ENCODE measurements at regions not wholly inside any gene's neighbourhood (a gene's known extent, or its start where the extent isn't known, plus 50 kb on each side); places are given as distances from the start of the nearest gene placed in this dataset.
A peak's percentile ranks its signal among the peaks of the same experiment; 100 is the strongest.

DNA sequence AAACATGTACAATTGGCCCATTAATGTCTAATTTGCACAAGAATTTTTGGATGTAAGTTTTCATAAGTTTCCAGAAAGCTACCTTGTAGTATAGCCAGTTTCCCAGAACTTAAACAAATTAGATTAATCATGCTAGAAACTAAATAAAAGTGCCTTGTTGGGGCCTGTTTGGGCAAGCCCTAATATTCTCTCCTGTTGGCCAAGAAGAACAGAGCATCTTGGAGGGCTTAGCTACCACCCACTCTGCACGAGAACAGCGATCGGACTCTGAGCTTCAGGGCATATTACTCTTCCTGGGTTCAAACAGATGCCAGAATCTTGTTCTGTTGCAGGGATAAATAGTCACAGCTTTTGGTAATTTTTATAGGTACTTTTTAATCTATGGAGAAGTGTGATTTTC is 88.2 kb downstream of the GAS1 start:
- no peak for ATAC-seq (ENCODE audit: low FRiP score in 2 of 2)

GRCh38 chr9:86858009-86858408 is 89.3 kb downstream of the GAS1 start:
- DNase-seq (no peak), ATAC-seq (ENCODE audit: low FRiP score in 2 of 2) (no peak)
- no peak overlapping the region for H3K4me3 ChIP-seq
- TF ChIP-seq, protein P1, sequence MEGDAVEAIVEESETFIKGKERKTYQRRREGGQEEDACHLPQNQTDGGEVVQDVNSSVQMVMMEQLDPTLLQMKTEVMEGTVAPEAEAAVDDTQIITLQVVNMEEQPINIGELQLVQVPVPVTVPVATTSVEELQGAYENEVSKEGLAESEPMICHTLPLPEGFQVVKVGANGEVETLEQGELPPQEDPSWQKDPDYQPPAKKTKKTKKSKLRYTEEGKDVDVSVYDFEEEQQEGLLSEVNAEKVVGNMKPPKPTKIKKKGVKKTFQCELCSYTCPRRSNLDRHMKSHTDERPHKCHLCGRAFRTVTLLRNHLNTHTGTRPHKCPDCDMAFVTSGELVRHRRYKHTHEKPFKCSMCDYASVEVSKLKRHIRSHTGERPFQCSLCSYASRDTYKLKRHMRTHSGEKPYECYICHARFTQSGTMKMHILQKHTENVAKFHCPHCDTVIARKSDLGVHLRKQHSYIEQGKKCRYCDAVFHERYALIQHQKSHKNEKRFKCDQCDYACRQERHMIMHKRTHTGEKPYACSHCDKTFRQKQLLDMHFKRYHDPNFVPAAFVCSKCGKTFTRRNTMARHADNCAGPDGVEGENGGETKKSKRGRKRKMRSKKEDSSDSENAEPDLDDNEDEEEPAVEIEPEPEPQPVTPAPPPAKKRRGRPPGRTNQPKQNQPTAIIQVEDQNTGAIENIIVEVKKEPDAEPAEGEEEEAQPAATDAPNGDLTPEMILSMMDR (IDR thresholded peaks at IDR 0.05): no peak
- TF ChIP-seq POLR2AphosphoS5 (IDR thresholded peaks at IDR 0.05) (no peak), POLR2A (IDR thresholded peaks at IDR 0.05) (no peak), EP300 (IDR thresholded peaks at IDR 0.05) (no peak)
- no peaks in the 10 kb centered on the region for H3K27me3 ChIP-seq
- 67 to 78% methylated on average over 1 of the region's 1 CpG for WGBS, 2 donors
- H3K36me3 ChIP-seq: no peaks in the 10 kb centered on the region
- H3K27ac ChIP-seq: no peak overlapping the region
- H3K9me3 ChIP-seq: no peaks in the 10 kb centered on the region
- no peaks in the 10 kb centered on the region for H3K4me1 ChIP-seq

More for the DNA sequence above, 88.2 kb downstream of the GAS1 start:
- Histone ChIP-seq H3K4me1 (no peaks in the 10 kb centered on the region), H3K9me3 (no peaks in the 10 kb centered on the region), H3K4me3 (no peak overlapping the region), H3K27ac (no peak overlapping the region), H3K36me3 (no peaks in the 10 kb centered on the region), H3K27me3 (no peaks in the 10 kb centered on the region)
- DNase-seq: no peak
- TF ChIP-seq, protein P1 (IDR thresholded peaks at IDR 0.05): no peak
- TF ChIP-seq EP300 (IDR thresholded peaks at IDR 0.05): no peak
- WGBS, 2 donors: 91 to 97% methylated on average over 3 of the region's 3 CpGs

GRCh38 chr9:86856259-86856658 is 91.0 kb downstream of the GAS1 start:
- Histone ChIP-seq H3K4me3 (no peak overlapping the region), H3K27ac (no peak overlapping the region), H3K4me1 (no peaks in the 10 kb centered on the region), H3K9me3 (no peaks in the 10 kb centered on the region), H3K27me3 (no peaks in the 10 kb centered on the region), H3K36me3 (no peaks in the 10 kb centered on the region)
- DNase-seq: no peak
- ATAC-seq (ENCODE audit: low FRiP score in 2 of 2): no peak
- 85 to 92% methylated on average over 3 of the region's 3 CpGs for WGBS, 2 donors
- TF ChIP-seq POLR2AphosphoS5 (IDR thresholded peaks at IDR 0.05) (no peak), POLR2A (IDR thresholded peaks at IDR 0.05) (no peak), EP300 (IDR thresholded peaks at IDR 0.05) (no peak)
- TF ChIP-seq, protein P1 (IDR thresholded peaks at IDR 0.05): no peak

DNA sequence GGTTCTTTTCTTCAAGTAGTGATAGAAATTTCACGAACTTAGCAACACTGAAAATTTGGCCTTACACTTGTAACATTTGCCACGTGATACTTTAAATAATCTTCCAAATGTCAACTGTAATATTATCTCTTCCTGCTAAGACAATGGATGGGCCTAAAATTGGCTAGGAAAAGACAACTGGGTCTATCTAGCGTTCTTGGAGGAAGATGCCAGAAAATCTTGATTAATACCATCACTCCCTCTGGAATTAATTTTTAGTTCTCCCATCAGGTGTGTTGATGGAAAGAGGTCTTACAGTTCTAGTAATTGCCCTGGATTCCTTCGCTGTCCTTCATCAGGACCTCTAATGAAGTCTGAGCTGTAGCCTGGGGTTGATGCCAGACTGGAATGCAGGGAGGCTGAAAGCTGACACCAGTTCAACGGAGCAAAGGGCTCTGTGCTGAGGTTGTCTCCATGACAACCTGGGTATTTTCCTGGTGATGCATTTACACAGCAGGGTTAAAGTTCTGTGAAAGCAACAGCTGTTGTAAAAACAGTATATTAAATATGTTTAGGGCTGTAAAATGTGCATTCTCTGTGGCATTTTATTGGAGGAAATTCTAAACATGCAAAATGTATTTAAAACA is 92.3 kb downstream of the GAS1 start:
- no peaks in the 10 kb centered on the region for H3K27me3 ChIP-seq
- no peaks in the 10 kb centered on the region for H3K36me3 ChIP-seq
- TF ChIP-seq EP300 (IDR thresholded peaks at IDR 0.05): no peak
- TF ChIP-seq, protein P1 (IDR thresholded peaks at IDR 0.05): no peak
- TF ChIP-seq POLR2A (IDR thresholded peaks at IDR 0.05): no peak
- TF ChIP-seq POLR2AphosphoS5 (IDR thresholded peaks at IDR 0.05): no peak
- DNase-seq (no peak), ATAC-seq (ENCODE audit: low FRiP score in 2 of 2) (peak in 1 of 2 donors; percentile 47)
- H3K9me3 ChIP-seq: no peaks in the 10 kb centered on the region
- 38 to 39% methylated on average over 5 of the region's 5 CpGs for WGBS, 2 donors
- no peaks in the 10 kb centered on the region for H3K4me1 ChIP-seq
- H3K4me3 ChIP-seq: no peak overlapping the region
- H3K27ac ChIP-seq: no peak overlapping the region

- H3K36me3 ChIP-seq: no peaks in the 10 kb centered on the region
- DNase-seq: no peak
- no peak for ATAC-seq (ENCODE audit: low FRiP score in 2 of 2)
- TF ChIP-seq POLR2A (IDR thresholded peaks at IDR 0.05) (no peak), POLR2AphosphoS5 (IDR thresholded peaks at IDR 0.05) (no peak), EP300 (IDR thresholded peaks at IDR 0.05) (no peak)
- TF ChIP-seq, protein P1 (IDR thresholded peaks at IDR 0.05): no peak
- WGBS, 2 donors: 84 to 85% methylated on average over 5 of the region's 5 CpGs
- H3K4me1 ChIP-seq: no peaks in the 10 kb centered on the region
- no peaks in the 10 kb centered on the region for H3K27me3 ChIP-seq
- no peak overlapping the region for H3K27ac ChIP-seq
- H3K4me3 ChIP-seq: no peak overlapping the region
- no peaks in the 10 kb centered on the region for H3K9me3 ChIP-seq
These were observed 100.7 kb downstream of the GAS1 start for GRCh38 chr9:86846656-86847055.
